ENCODE measurements at regions not wholly inside any gene's neighbourhood (a gene's known extent, or its start where the extent isn't known, plus 50 kb on each side); places are given as distances from the start of the nearest gene placed in this dataset.

GRCh38 chr7:41113719-41114118 is 589.2 kb downstream of the INHBA start:
- Mint-ChIP-seq H3K4me1 (ENCODE audit: low read depth) (no peaks in the 10 kb centered on the region), H3K9me3 (no peaks in the 10 kb centered on the region), H3K27ac (no peak overlapping the region), H3K27me3 (no peaks in the 10 kb centered on the region), H3K4me3 (no peak overlapping the region), H3K36me3 (ENCODE audit: low read depth) (no peaks in the 10 kb centered on the region)
- intact Hi-C loops (cut with micrococcal nuclease): no loop called here

DNA sequence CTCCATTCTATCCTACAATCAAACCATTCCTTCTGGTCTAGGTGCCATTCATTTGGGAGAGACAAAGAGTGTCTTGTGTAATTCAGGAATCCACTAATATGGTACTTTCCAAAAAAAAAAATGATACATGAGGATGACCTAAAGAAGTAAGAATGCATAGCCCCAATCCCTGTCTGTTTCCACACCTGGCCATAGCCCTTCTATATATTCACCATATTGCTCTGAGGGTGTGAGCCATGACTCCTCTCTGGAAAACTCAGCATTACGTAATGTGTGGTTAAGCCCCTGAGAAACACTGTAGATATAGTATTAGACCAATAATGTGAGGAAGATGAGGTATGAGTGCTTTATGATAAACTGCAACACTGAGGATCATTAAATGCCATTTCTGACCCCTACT is 592.7 kb downstream of the INHBA start:
- no peaks in the 10 kb centered on the region for H3K27me3 Mint-ChIP-seq
- H3K4me1 Mint-ChIP-seq (ENCODE audit: low read depth): no peaks in the 10 kb centered on the region
- H3K27ac Mint-ChIP-seq: no peak overlapping the region
- no peaks in the 10 kb centered on the region for H3K36me3 Mint-ChIP-seq (ENCODE audit: low read depth)
- no peak overlapping the region for H3K4me3 Mint-ChIP-seq
- H3K9me3 Mint-ChIP-seq: no peaks in the 10 kb centered on the region
- intact Hi-C loops (cut with micrococcal nuclease): no loop called here

- Mint-ChIP-seq H3K4me1 (ENCODE audit: low read depth) (no peaks in the 10 kb centered on the region), H3K27ac (no peak overlapping the region), H3K4me3 (no peak overlapping the region)
These were observed 594.1 kb downstream of the INHBA start for GRCh38 chr7:41108821-41109220.

DNA sequence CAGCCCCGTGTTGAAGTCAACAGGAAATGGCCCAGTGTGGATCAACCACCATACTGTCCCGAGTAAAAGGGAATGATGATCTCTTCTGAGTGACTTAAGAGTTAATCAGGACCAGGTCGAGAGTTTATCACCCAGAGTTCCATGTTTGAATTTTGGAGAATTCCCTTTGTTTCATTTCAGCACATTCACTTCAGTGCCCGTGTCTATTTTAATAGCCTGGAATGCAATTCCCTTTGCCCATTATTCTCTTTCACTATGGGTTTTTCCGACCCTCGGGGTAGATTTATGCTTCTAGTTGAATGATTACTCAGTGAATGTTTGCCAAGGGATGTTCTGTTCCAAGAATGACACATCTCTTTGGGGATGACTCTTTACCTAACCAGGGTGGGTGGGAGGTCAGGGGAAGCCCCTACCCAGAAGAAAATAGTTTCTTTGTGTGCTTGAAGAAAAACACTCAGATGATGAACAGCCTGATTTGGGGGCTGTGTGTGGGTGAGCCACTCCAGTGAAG is 594.9 kb downstream of the INHBA start:
- Mint-ChIP-seq H3K4me1 (ENCODE audit: low read depth) (peaks cover 5% of the 10 kb centered on the region), H3K9me3 (no peaks in the 10 kb centered on the region), H3K36me3 (ENCODE audit: low read depth) (no peaks in the 10 kb centered on the region), H3K4me3 (no peak overlapping the region), H3K27ac (no peak overlapping the region), H3K27me3 (no peaks in the 10 kb centered on the region)
- intact Hi-C loops (cut with micrococcal nuclease): no loop called here

More at GRCh38 chr7:41108821-41109220, 594.1 kb downstream of the INHBA start:
- no peaks in the 10 kb centered on the region for H3K27me3 Mint-ChIP-seq
- no peaks in the 10 kb centered on the region for H3K9me3 Mint-ChIP-seq
- no peaks in the 10 kb centered on the region for H3K36me3 Mint-ChIP-seq (ENCODE audit: low read depth)
- intact Hi-C loops (cut with micrococcal nuclease): no loop called here

GRCh38 chr7:41107330-41107937 is 595.5 kb downstream of the INHBA start:
- Mint-ChIP-seq H3K27me3 (no peaks in the 10 kb centered on the region), H3K4me3 (no peak overlapping the region), H3K4me1 (ENCODE audit: low read depth) (peaks cover 5% of the 10 kb centered on the region), H3K9me3 (no peaks in the 10 kb centered on the region), H3K27ac (no peak overlapping the region), H3K36me3 (ENCODE audit: low read depth) (no peaks in the 10 kb centered on the region)
- intact Hi-C loops (cut with micrococcal nuclease): no loop called here

DNA sequence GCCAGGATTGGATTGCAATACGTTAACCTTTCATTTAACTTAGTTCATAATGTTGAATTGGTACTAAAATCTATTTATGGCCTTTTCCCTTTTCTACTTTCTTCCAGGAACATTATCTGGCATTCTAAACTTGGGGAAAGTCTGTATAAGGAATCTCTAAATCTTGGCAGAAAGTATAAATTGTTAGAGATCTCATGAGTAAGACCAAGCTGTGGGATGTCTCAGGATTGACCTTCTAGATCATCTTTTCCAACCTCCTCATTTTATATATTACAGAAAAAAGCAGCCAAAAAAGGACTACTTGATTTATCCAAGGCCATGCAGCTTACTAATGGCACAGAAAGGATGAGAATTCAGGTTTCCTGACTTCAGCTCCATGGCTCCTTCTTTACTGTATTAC is 598.3 kb downstream of the INHBA start:
- Mint-ChIP-seq H3K4me3 (no peak overlapping the region), H3K9me3 (peaks cover 8% of the 10 kb centered on the region), H3K27me3 (no peaks in the 10 kb centered on the region), H3K4me1 (ENCODE audit: low read depth) (peaks cover 5% of the 10 kb centered on the region), H3K27ac (no peak overlapping the region), H3K36me3 (ENCODE audit: low read depth) (no peaks in the 10 kb centered on the region)
- intact Hi-C loops (cut with micrococcal nuclease): no loop called here

DNA sequence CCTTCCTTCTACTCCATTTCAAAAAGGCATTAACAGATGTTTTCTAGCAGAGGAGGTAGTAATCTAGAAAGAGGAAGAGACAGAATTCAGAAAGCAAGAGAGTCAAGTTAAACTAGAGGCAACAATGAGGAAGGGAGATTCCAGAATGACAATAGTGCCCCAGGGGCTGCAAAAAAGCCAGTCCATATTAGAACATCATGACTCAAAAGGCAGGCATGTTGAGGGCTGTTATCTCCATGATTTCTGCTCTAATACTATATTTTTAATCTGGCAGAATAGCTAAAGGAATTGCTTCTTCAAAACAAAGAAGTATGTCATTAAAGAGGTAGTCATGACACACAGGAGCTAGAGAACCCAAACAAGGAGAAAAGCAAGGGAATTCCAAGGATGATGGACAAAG is 599.6 kb downstream of the INHBA start:
- peaks cover 8% of the 10 kb centered on the region for H3K9me3 Mint-ChIP-seq
- H3K27ac Mint-ChIP-seq: no peak overlapping the region
- no peak overlapping the region for H3K4me3 Mint-ChIP-seq
- H3K4me1 Mint-ChIP-seq (ENCODE audit: low read depth): peaks cover 5% of the 10 kb centered on the region
- intact Hi-C loops (cut with micrococcal nuclease): no loop called here
- no peaks in the 10 kb centered on the region for H3K27me3 Mint-ChIP-seq
- no peaks in the 10 kb centered on the region for H3K36me3 Mint-ChIP-seq (ENCODE audit: low read depth)

GRCh38 chr7:41098846-41099245 is 604.0 kb downstream of the INHBA start:
- Mint-ChIP-seq H3K4me3 (no peak overlapping the region), H3K36me3 (ENCODE audit: low read depth) (no peaks in the 10 kb centered on the region), H3K9me3 (peaks cover 8% of the 10 kb centered on the region), H3K27ac (no peak overlapping the region), H3K27me3 (no peaks in the 10 kb centered on the region), H3K4me1 (ENCODE audit: low read depth) (peaks cover 5% of the 10 kb centered on the region)
- intact Hi-C loops (cut with micrococcal nuclease): no loop called here

GRCh38 chr7:41098402-41098801 is 604.5 kb downstream of the INHBA start:
- H3K27me3 Mint-ChIP-seq: no peaks in the 10 kb centered on the region
- peaks cover 2% of the 10 kb centered on the region for H3K4me1 Mint-ChIP-seq (ENCODE audit: low read depth)
- H3K36me3 Mint-ChIP-seq (ENCODE audit: low read depth): no peaks in the 10 kb centered on the region
- no peak overlapping the region for H3K4me3 Mint-ChIP-seq
- H3K27ac Mint-ChIP-seq: no peak overlapping the region
- H3K9me3 Mint-ChIP-seq: peaks cover 8% of the 10 kb centered on the region
- intact Hi-C loops (cut with micrococcal nuclease): no loop called here

- no peaks in the 10 kb centered on the region for H3K4me1 Mint-ChIP-seq (ENCODE audit: low read depth)
- intact Hi-C loops (cut with micrococcal nuclease): no loop called here
- H3K4me3 Mint-ChIP-seq: no peak overlapping the region
- no peaks in the 10 kb centered on the region for H3K27me3 Mint-ChIP-seq
- no peaks in the 10 kb centered on the region for H3K36me3 Mint-ChIP-seq (ENCODE audit: low read depth)
- H3K9me3 Mint-ChIP-seq: peaks cover 8% of the 10 kb centered on the region
- H3K27ac Mint-ChIP-seq: no peak overlapping the region
These were observed 605.4 kb downstream of the INHBA start for GRCh38 chr7:41097501-41097900.

- H3K4me3 Mint-ChIP-seq: no peak overlapping the region
- no peaks in the 10 kb centered on the region for H3K27me3 Mint-ChIP-seq
- H3K36me3 Mint-ChIP-seq (ENCODE audit: low read depth): no peaks in the 10 kb centered on the region
- no peak overlapping the region for H3K27ac Mint-ChIP-seq
- peaks cover 8% of the 10 kb centered on the region for H3K9me3 Mint-ChIP-seq
- H3K4me1 Mint-ChIP-seq (ENCODE audit: low read depth): no peaks in the 10 kb centered on the region
- intact Hi-C loops (cut with micrococcal nuclease): no loop called here
These were observed 606.0 kb downstream of the INHBA start for GRCh38 chr7:41096917-41097316.

- H3K27me3 Mint-ChIP-seq: no peaks in the 10 kb centered on the region
- H3K9me3 Mint-ChIP-seq: peaks cover 14% of the 10 kb centered on the region
- H3K4me1 Mint-ChIP-seq (ENCODE audit: low read depth): no peaks in the 10 kb centered on the region
- H3K36me3 Mint-ChIP-seq (ENCODE audit: low read depth): no peaks in the 10 kb centered on the region
- intact Hi-C loops (cut with micrococcal nuclease): no loop called here
- H3K4me3 Mint-ChIP-seq: no peak overlapping the region
- H3K27ac Mint-ChIP-seq: no peak overlapping the region
These were observed 609.7 kb downstream of the INHBA start for GRCh38 chr7:41093141-41093540.

DNA sequence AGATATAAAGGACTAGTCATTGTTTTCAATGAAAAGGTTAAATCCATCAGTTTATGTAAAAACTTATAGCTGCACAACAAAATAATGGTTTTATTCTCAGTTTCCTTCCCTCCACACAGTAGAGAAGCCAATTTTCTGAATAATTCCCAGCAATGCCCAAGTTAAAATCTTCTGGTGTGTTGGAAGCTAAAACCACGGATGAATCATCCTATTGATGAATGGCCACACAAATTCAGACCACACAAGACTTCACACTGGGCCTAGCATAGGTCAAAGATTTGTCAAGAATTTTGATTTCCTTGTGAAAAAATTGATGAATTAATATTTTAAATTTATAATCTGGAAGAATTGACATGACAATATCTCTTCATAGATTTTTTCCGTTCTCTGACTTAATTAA is 617.6 kb downstream of the INHBA start:
- H3K9me3 Mint-ChIP-seq: peaks cover 14% of the 10 kb centered on the region

DNA sequence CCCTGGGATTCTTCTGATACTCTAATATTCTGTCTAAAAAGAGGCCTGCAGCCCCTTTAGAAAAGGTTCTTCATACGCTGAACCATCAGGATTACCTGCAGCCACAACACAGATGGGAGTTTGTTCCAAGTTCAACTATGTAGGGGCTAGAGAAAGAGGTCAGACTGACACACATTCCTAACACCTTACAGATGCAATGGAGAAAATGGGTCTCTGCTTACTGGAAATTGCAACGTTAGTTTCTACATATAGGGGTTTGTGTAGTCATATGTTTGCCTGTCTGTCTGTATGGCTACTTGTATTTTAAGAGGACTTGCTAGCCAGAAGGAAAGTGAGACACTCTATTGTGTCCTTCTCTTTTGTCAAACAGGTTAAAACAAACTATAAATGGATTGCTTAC is 618.5 kb downstream of the INHBA start:
- no peak overlapping the region for H3K4me3 Mint-ChIP-seq
- no peaks in the 10 kb centered on the region for H3K4me1 Mint-ChIP-seq (ENCODE audit: low read depth)
- no peaks in the 10 kb centered on the region for H3K36me3 Mint-ChIP-seq (ENCODE audit: low read depth)
- no peaks in the 10 kb centered on the region for H3K27me3 Mint-ChIP-seq
- no peak overlapping the region for H3K27ac Mint-ChIP-seq
- intact Hi-C loops (cut with micrococcal nuclease): no loop called here
- peaks cover 9% of the 10 kb centered on the region for H3K9me3 Mint-ChIP-seq

More for the DNA sequence above, 617.6 kb downstream of the INHBA start:
- Mint-ChIP-seq H3K27ac (no peak overlapping the region), H3K4me1 (ENCODE audit: low read depth) (no peaks in the 10 kb centered on the region), H3K27me3 (no peaks in the 10 kb centered on the region), H3K4me3 (no peak overlapping the region), H3K36me3 (ENCODE audit: low read depth) (no peaks in the 10 kb centered on the region)
- intact Hi-C loops (cut with micrococcal nuclease): no loop called here

- H3K27ac Mint-ChIP-seq: no peak overlapping the region
- no peaks in the 10 kb centered on the region for H3K36me3 Mint-ChIP-seq (ENCODE audit: low read depth)
- H3K4me3 Mint-ChIP-seq: no peak overlapping the region
These were observed 633.3 kb downstream of the INHBA start for GRCh38 chr7:41069635-41070034.

More at GRCh38 chr7:41069635-41070034, 633.3 kb downstream of the INHBA start:
- Mint-ChIP-seq H3K9me3 (no peaks in the 10 kb centered on the region), H3K4me1 (ENCODE audit: low read depth) (no peaks in the 10 kb centered on the region), H3K27me3 (no peaks in the 10 kb centered on the region)
- intact Hi-C loops (cut with micrococcal nuclease): no loop called here
